Astrocyte (in vitro differentiated cells and primary cell): ENCODE measurements at regions not wholly inside any gene's neighbourhood (a gene's known extent, or its start where the extent isn't known, plus 50 kb on each side); places are given as distances from the start of the nearest gene placed in this dataset.

Experiments used
- DNase-seq: peaks from one replicate; pipeline ENCODE4 v3.0.0-alpha.2; 2010; ENCODE audit warnings: low read depth
- FAIRE-seq: peaks from 2 replicates; lab custom pipeline; 2011; peaks lifted over from hg19 to GRCh38; lab: Jason Lieb, UNC
- H2AFZ ChIP-seq: 2 replicates; pipeline ENCODE4 v1.6.0; 2012; ENCODE audit warnings: low read depth, low read length, inconsistent platforms
- H3K27ac ChIP-seq: 2 replicates; pipeline ENCODE4 v1.5.1; 2011; ENCODE audit warnings: low read depth, low read length, inconsistent platforms
- H3K27me3 ChIP-seq: 2 replicates; pipeline ENCODE4 v1.6.0; 2011; ENCODE audit warnings: low read length, inconsistent platforms; ENCODE audit not compliant: insufficient read depth
- H3K36me3 ChIP-seq: 2 replicates; pipeline ENCODE4 v1.5.1; 2011; ENCODE audit warnings: low read length, inconsistent platforms; ENCODE audit not compliant: insufficient read depth
- H3K4me1 ChIP-seq: 2 replicates; pipeline ENCODE4 v1.5.1; 2011; ENCODE audit warnings: low read length, inconsistent platforms; ENCODE audit not compliant: insufficient read depth
- H3K4me2 ChIP-seq: 2 replicates; pipeline ENCODE4 v1.6.0; 2012; ENCODE audit warnings: low read length, inconsistent platforms
- H3K4me3 ChIP-seq: 2 replicates; pipeline ENCODE4 v1.5.1; 2011; ENCODE audit warnings: low read depth, mild to moderate bottlenecking, low read length, inconsistent platforms; ENCODE audit not compliant: insufficient read depth
- H3K79me2 ChIP-seq: 2 replicates; pipeline ENCODE4 v1.6.0; 2012; ENCODE audit warnings: mild to moderate bottlenecking, low read length, inconsistent platforms; ENCODE audit not compliant: insufficient read depth
- H3K9ac ChIP-seq: 2 replicates; pipeline ENCODE4 v1.6.0; 2012; ENCODE audit warnings: mild to moderate bottlenecking, low read length, inconsistent platforms
- H3K9me3 ChIP-seq: 2 replicates; pipeline ENCODE4 v1.5.1; 2012; ENCODE audit warnings: low read depth, mild to moderate bottlenecking, low read length, inconsistent platforms; ENCODE audit not compliant: insufficient read depth
- H4K20me1 ChIP-seq: 2 replicates; pipeline ENCODE4 v1.6.0; 2012; ENCODE audit warnings: low read length, inconsistent platforms; ENCODE audit not compliant: insufficient read depth
- H3K27ac Mint-ChIP-seq: one replicate; pipeline ENCODE4 v1.8.0; 2021; ENCODE audit warnings: mild to moderate bottlenecking, mixed read lengths; ENCODE audit not compliant: unreplicated experiment
- H3K27me3 Mint-ChIP-seq: one replicate; pipeline ENCODE4 v1.8.0; 2021; ENCODE audit warnings: low read depth, mixed read lengths; ENCODE audit not compliant: unreplicated experiment
- H3K36me3 Mint-ChIP-seq: one replicate; pipeline ENCODE4 v1.8.0; 2021; ENCODE audit warnings: low read depth, mixed read lengths; ENCODE audit not compliant: unreplicated experiment
- H3K4me1 Mint-ChIP-seq: one replicate; pipeline ENCODE4 v1.8.0; 2021; ENCODE audit warnings: low read depth, mixed read lengths; ENCODE audit not compliant: unreplicated experiment
- H3K4me3 Mint-ChIP-seq: one replicate; pipeline ENCODE4 v1.8.0; 2021; ENCODE audit warnings: mild to moderate bottlenecking, moderate library complexity, mixed read lengths; ENCODE audit not compliant: unreplicated experiment
- H3K9me3 Mint-ChIP-seq: one replicate; pipeline ENCODE4 v1.8.0; 2021; ENCODE audit warnings: mild to moderate bottlenecking, mixed read lengths; ENCODE audit not compliant: unreplicated experiment
- EZH2 ChIP-seq: IDR thresholded peaks from 2 replicates; pipeline ENCODE4 v1.6.1; 2012; ENCODE audit warnings: mild to moderate bottlenecking, low read length, inconsistent platforms; ENCODE audit not compliant: insufficient read depth
- TF ChIP-seq, protein P1 (sequence below): IDR thresholded peaks from 2 replicates; pipeline ENCODE4 v1.5.1; 2011; ENCODE audit warnings: low read depth, mild to moderate bottlenecking, inconsistent platforms, low read length, moderate library complexity; ENCODE audit not compliant: insufficient read depth

DNA sequence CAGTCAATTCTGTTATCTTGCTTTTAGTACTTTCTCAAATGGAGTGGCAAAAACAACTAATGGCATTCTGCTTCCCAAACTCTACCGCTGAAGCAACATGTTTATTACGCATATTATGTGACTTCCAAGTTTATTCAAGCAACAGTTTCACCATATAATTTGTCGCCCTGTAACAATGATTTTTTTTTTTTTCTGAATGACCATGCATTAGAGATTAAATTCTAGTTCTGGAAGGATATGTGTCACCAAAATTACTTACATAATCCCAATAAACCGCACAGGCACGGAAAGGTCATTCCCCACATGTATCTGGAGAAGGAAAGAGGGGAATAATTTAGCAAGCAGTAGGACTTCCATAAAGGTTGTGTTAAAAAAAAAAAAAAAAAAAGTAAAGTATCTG is 691.8 kb downstream of the DNAH5 start:
- Histone ChIP-seq H3K4me3 (no peak overlapping the region), H3K27ac (no peak overlapping the region), H3K27me3 (no peaks in the 10 kb centered on the region), H3K36me3 (no peaks in the 10 kb centered on the region), H2AFZ (no peak overlapping the region), H3K79me2 (no peaks in the 10 kb centered on the region), H3K4me1 (peaks cover 26% of the 10 kb centered on the region), H3K4me2 (peak overlapping the region; percentile 62), H4K20me1 (no peaks in the 10 kb centered on the region), H3K9ac (no peak overlapping the region), H3K9me3 (no peaks in the 10 kb centered on the region)
- no peaks in the 10 kb centered on the region for H3K9me3 Mint-ChIP-seq
- H3K36me3 Mint-ChIP-seq, result no peaks in the 10 kb centered on the region
- DNase-seq (no peak), FAIRE-seq (no peak)
- no peak overlapping the region for H3K27ac Mint-ChIP-seq
- H3K4me1 Mint-ChIP-seq, result peaks cover 23% of the 10 kb centered on the region
- no peak overlapping the region for H3K4me3 Mint-ChIP-seq
- TF ChIP-seq, protein P1, sequence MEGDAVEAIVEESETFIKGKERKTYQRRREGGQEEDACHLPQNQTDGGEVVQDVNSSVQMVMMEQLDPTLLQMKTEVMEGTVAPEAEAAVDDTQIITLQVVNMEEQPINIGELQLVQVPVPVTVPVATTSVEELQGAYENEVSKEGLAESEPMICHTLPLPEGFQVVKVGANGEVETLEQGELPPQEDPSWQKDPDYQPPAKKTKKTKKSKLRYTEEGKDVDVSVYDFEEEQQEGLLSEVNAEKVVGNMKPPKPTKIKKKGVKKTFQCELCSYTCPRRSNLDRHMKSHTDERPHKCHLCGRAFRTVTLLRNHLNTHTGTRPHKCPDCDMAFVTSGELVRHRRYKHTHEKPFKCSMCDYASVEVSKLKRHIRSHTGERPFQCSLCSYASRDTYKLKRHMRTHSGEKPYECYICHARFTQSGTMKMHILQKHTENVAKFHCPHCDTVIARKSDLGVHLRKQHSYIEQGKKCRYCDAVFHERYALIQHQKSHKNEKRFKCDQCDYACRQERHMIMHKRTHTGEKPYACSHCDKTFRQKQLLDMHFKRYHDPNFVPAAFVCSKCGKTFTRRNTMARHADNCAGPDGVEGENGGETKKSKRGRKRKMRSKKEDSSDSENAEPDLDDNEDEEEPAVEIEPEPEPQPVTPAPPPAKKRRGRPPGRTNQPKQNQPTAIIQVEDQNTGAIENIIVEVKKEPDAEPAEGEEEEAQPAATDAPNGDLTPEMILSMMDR, result no peak
- TF ChIP-seq EZH2, result no peak
- no peaks in the 10 kb centered on the region for H3K27me3 Mint-ChIP-seq

DNA sequence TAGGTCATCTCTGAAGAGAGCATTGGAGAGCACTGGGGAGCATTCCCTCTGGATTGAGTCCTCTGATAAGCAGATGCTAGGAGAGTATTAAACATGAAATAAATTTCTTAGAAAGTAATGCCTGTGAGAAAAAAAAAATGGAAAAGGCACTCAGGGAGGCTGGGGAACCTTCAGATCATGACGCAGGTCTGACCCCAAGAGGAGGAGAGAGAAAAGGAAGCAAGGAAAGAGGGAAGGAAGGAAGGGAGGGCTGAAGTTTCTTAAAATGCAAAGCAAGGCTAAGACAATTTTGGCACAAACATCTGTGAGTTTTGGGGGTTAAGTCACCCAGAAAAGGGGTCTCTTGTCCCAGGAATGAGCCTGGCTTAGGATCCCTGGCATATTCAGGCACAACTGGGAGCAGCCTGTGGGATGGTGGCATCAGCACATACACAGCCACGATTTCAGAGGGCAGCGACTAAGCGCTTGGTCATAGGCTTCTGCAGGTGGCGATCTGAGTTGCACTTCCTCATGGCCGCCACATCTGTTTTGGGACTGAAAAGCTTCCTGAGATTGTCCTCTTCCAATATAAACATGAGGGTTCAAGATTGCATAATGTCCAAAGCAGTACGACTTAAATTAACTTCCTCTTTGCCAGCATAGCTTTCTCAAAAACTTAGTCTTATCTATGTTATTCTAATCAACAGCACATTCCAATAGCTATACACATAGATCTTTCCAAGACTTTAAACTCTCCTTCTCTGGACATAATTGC is 692.7 kb downstream of the DNAH5 start:
- Histone ChIP-seq H3K27ac (peak overlapping the region; percentile 21), H4K20me1 (no peaks in the 10 kb centered on the region), H3K27me3 (no peaks in the 10 kb centered on the region), H2AFZ (no peak overlapping the region), H3K36me3 (no peaks in the 10 kb centered on the region), H3K9me3 (no peaks in the 10 kb centered on the region), H3K4me1 (peaks cover 26% of the 10 kb centered on the region), H3K4me3 (no peak overlapping the region), H3K9ac (no peak overlapping the region), H3K4me2 (peak overlapping the region; percentile 62), H3K79me2 (no peaks in the 10 kb centered on the region)
- no peaks in the 10 kb centered on the region for H3K9me3 Mint-ChIP-seq
- no peak for FAIRE-seq
- no peaks in the 10 kb centered on the region for H3K27me3 Mint-ChIP-seq
- H3K4me1 Mint-ChIP-seq, result peaks cover 26% of the 10 kb centered on the region
- DNase-seq, result peak; percentile 81
- no peak overlapping the region for H3K4me3 Mint-ChIP-seq
- no peak overlapping the region for H3K27ac Mint-ChIP-seq
- H3K36me3 Mint-ChIP-seq, result no peaks in the 10 kb centered on the region
- TF ChIP-seq, protein P1, result no peak
- TF ChIP-seq EZH2, result no peak
